GM18861 (cell line): ENCODE measurements at regions not wholly inside any gene's neighbourhood (a gene's known extent, or its start where the extent isn't known, plus 50 kb on each side); places are given as distances from the start of the nearest gene placed in this dataset.

Experiments used
- ATAC-seq: cut with Tn5 transposase; IDR thresholded peaks from one replicate; pipeline ENCODE4 v1.9.1; 2021; ENCODE audit not compliant: unreplicated experiment

- ATAC-seq = no peak
These were observed 621.9 kb downstream of the ACTR3B start for GRCh38 chr7:153381275-153382040.

GRCh38 chr7:153382641-153383101 is 623.1 kb downstream of the ACTR3B start:
- no peak for ATAC-seq

- no peak for ATAC-seq
These were observed 624.2 kb downstream of the ACTR3B start for GRCh38 chr7:153383781-153384180.

GRCh38 chr7:153385502-153385901 is 626.0 kb downstream of the ACTR3B start:
- ATAC-seq = no peak

GRCh38 chr7:153386556-153386955 is 627.0 kb downstream of the ACTR3B start:
- no peak for ATAC-seq

- no peak for ATAC-seq
These were observed 629.1 kb downstream of the ACTR3B start for GRCh38 chr7:153388611-153389010.

- no peak for ATAC-seq
These were observed 629.7 kb downstream of the ACTR3B start for GRCh38 chr7:153389261-153389660.

- no peak for ATAC-seq
These were observed 631.4 kb downstream of the ACTR3B start for GRCh38 chr7:153390955-153391354.

- ATAC-seq = no peak
These were observed 633.2 kb downstream of the ACTR3B start for GRCh38 chr7:153392726-153393125.

GRCh38 chr7:153393666-153394065 is 634.1 kb downstream of the ACTR3B start:
- no peak for ATAC-seq

GRCh38 chr7:153396475-153396874 is 636.9 kb downstream of the ACTR3B start:
- no peak for ATAC-seq

GRCh38 chr7:153397459-153397858 is 637.9 kb downstream of the ACTR3B start:
- ATAC-seq = no peak

- no peak for ATAC-seq
These were observed 638.4 kb downstream of the ACTR3B start for GRCh38 chr7:153397906-153398305.

GRCh38 chr7:153398370-153398769 is 638.8 kb downstream of the ACTR3B start:
- ATAC-seq = no peak

- no peak for ATAC-seq
These were observed 639.4 kb downstream of the ACTR3B start for GRCh38 chr7:153398789-153399553.

GRCh38 chr7:153399554-153399940 is 640.0 kb downstream of the ACTR3B start:
- no peak for ATAC-seq

- ATAC-seq = no peak
These were observed 641.4 kb downstream of the ACTR3B start for GRCh38 chr7:153400735-153401593.

- no peak for ATAC-seq
These were observed 642.5 kb downstream of the ACTR3B start for GRCh38 chr7:153401795-153402720.

GRCh38 chr7:153402721-153403541 is 643.4 kb downstream of the ACTR3B start:
- no peak for ATAC-seq
